AML-193 (cell line): ENCODE measurements at regions not wholly inside any gene's neighbourhood (a gene's known extent, or its start where the extent isn't known, plus 50 kb on each side); places are given as distances from the start of the nearest gene placed in this dataset.

ENCODE experiments used
- DNase-seq, 2 experiments: peaks; one replicate each; lab custom pipeline; 2025; lab: John Stamatoyannopoulos, UW

DNA sequence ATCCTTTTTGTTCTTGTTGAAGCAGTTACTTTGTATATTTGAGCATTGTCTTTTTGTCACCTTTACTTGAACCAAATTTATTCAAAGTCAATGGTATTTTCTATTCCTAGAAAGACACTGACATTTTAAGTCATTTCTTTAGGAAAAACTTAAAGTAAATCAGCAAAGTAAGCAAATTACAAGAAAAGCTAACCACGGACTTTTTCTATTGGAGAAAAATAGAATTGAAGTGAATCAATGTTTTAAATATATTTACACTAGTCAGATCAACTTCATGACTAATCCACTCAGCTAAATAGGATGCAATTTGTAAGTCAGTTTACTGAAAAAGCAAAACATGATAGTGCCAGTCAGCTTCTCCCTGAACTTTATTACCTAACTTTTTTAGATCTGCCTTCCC lies 733.8 kb upstream of the ALCAM start:
- no peak for DNase-seq

DNA sequence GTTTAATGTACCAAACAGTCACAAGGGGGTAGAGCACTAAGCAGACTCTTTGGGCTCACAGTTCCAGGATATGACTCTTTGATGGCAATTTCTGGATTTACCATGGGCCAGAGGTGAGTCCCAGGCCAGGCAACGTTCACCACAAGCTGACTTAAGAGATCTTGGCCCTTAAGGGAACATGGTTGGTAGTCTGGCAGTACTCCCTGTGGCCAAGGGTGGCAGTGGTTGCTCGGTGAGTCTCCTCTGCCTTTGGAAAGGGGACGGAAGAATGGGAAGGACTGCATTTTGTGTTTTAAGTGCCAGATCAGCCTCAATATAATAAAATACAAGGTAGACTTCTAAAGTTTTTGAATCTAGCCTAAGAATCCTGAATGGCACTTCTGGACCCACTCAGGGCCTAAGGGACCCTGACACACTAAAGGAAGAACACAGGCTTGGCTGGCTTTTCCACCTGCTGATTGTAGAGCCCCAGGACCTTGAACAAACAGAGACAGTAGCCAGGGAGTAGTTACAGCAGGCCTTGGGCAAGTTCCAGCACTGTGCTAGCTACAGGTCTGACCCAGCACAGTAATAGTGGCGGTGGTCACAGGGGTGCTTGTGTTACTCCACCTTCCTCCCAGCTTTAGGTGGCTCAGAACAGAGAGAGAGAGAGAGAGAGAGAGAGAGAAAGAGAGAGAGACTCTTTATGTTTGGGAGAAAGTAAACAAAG lies 730.7 kb upstream of the ALCAM start:
- DNase-seq, result no peak

DNA sequence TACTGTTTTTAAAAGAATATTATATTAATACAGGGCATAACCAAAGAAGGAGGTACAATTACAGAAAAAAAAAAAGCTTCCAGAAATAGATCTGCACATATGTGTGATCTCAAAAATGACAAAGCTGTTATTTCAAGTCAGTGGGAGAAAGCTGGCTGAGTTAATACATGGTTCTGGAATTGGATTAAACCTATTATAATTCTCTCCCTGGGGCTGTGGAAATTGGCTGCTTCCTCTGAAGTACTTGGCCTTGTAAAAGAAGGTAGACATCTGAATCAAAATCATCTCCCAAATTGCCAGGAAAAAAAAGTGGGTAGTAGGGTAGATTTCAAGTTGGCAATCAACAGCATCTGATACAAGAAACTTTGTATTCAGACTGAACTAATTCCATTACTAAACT lies 723.9 kb upstream of the ALCAM start:
- DNase-seq, result no peak

DNA sequence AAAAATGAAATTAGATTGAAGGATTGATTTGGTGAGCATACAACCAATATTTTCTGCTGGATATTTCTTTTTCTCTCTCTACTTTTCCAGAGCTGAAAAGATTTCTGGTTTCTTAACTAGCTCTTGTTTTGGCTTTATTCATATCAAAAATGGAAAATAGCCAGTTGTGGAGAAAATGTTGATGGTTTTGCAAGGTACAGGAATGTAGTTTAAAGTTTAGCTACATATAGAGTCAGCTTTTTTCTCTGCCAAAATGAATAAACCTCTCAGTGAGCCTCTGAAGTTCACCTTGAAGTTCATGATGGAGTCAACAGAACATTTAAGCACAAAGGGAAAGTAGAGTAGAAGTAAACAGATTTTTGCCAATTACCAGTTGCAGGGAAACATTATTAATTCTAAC lies 720.5 kb upstream of the ALCAM start:
- DNase-seq, result no peak

DNA sequence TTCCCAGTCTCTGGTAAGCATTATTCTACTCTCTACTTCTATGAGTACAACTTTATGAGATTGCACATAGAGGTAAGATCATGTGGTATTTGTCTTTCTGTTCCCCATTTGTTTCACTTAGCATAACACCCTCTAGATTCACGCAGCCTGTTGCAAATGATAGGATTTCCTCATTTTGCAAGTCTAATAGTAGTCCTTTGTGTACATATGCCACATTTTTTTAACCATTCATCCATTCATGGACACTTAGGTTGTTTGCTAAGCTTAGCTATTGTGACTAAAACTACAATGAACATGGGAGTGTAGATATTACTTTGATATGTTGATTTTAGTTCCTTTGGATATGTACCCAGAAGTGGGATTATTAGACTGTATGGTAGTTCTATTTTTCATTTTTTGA lies 717.9 kb upstream of the ALCAM start:
- DNase-seq, result no peak

DNA sequence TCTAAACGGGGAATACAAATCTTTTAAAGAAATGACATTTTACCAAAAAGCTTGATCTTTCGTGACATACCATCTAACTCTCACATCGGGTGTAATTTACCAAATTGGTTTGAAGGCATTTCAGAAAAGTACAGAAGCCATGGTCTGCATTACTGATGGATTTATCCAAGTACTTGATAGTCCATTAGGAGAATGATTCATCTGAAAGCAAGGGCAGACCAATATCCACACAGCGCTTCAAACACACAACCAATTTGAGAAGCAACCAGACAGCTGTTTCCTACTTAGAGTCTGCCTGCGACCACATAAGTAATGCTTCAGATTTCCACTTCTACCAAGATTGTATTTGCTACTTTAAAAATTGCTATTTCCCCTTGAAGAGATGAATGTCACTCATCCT lies 697.6 kb upstream of the ALCAM start:
- no peak for DNase-seq

DNA sequence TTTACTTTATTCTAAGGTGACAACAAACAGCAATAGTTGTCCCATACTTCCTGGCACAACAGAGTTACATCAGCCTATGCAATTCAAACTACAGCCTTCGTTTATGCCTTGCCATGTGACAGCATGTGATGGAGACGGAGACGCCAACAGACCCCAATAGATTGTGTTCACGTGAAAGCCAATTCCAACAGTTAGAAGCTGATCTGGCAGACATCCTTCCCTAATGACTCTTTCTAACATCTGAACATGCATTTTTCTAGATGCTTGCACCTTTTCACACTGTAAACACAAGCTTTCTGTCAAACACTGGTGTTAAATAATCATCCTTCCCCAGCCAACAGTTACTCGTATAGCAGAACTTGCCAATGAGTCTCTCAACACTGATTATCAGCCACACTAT lies 694.4 kb upstream of the ALCAM start:
- DNase-seq, result no peak

DNA sequence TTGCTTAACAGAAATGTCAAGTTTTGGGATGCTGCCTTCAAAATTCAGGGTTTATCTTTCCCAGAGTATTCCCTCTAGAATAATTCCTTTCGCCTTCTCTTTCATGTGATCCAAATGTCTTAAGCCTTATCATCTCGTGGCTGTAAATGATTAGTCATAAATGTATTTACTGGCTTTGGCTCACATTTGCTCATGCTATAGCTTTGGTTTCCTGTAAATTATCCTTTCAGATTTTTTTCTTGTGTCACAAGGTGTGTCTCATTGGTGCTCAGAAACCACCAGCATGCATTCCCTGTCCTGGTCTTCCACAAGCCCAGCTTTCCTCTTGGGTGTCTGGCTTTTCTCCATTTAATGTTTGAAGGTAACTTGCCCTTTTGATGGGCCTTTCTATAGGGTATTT lies 692.7 kb upstream of the ALCAM start:
- DNase-seq, result no peak

DNA sequence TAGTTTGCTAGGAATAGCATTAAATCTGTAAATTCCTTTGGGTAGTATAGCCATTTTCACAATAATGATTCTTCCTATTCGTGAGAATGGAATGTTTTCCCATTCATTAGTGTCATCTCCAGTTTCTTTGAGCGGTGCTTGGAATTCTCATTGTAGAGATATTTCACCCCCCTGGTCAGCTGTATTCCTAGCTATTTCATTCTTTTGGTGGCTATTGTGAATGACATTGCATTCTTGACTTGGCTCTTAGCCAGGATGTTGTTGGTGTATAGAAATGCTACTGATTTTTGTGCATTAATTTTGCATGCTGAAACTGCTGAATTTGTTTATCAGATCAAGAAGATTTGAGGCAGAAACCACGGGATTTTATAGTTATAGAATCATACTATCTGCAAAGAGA lies 690.5 kb upstream of the ALCAM start:
- DNase-seq, result no peak

DNA sequence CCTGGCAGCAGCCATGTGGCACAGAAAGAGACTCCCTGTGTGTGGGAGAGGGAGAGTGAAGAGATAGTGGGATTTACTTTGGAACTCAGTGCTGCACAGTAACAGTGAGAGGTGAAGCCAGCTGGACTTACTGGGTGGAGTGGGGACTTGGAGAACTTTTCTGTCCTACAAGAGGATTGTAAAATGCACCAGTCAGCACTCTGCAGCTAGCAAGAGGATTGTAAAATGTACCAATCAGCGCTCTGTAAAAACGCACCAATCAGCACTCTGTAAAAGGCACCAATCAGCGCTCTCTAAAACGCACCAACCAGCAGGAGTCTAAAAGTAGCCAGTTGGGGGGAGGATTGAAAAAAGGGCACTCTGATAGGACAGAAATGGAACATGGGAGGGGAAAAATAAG lies 688.8 kb upstream of the ALCAM start:
- no peak for DNase-seq

DNA sequence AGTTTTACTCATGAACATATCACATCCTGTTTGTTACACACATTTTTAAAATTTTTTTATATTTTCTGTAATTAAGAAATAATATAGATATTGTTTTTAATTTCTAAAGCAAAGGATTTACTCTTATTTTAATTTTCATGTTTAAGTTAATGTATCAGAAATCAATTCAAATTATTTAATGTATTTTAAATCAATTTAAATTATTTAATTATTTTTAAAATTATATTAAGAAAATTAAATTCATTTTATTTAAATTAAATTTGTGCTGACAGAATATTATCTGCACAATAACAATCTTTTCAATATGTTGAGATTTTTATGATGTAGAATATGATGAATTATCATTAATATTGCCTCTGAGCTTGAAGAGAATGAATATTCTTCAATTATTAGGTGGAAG lies 681.2 kb upstream of the ALCAM start:
- no peak for DNase-seq

DNA sequence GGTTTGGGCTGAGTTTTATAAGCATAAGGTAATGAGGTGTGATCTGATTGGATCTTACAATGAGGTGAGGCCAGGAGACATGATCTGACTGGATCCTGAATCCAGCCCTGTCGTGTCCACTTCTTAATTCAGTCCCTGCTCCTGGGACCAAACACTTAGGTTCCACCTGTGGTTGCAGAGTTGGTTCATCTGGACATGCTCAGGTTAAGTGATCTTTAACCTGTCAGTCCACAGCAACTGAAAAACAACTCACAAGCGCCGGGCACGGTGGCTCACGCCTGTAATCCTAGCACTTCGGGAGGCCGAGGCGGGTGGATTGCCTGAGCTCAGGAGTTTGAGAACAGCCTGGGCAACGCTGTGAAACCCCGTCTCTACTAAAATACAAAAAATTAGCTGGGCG lies 679.3 kb upstream of the ALCAM start:
- no peak for DNase-seq

DNA sequence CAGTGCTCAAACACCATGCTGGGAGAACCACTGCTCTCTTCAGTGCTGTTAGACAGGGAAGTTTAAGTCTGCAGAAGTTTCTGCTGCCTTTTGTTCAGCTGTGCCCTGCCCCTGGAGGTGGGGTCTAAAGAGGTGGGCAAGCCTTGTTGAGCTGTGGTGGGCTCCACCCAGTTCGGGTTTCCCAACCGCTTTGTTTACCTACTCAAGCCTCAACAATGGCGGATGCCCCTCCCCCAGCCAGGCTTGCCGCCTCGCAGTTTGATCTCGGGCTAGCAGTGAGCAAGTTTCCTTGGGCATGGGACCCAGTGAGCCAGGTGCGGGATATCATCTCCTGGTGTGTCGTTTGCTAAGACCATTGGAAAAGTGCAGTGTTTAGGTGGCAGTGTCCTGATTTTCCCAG lies 670.2 kb upstream of the ALCAM start:
- DNase-seq, result no peak

DNA sequence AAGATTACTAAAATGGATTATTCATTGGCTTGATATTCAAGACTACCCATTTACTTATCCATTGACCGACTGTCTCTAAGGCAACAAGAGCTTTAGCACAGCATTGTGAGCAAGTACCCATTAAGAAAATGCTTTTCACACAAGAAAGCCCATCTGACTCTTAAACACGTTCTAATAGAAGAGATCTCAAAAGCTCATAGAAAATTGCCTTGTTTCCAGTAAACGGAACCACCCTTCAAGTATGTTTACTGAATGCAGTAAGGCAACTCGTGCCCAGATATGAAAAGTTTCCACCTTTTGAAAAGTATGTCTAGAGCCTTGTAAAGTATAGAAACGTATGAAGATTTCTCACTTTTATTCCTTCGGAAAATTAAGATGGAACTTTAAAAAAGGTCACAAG lies 655.3 kb upstream of the ALCAM start:
- no peak for DNase-seq

DNA sequence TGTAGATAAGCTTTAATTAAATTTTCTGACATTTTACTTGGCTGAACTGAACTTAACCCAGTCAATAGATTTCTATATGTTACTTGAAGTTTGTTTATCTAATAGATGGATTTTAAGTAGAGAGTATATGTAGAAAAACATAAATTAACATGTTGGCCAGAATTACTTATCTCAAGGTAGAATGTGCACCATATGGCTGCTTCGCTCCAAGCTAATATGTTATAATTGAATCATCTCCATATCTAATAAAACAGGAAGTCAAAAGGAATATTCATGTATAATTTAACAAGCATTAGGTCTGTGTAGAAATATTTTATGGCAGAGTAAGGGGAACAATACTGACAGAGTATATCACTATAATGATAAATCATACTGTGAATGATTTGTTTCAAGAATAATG lies 650.7 kb upstream of the ALCAM start:
- DNase-seq, result no peak

DNA sequence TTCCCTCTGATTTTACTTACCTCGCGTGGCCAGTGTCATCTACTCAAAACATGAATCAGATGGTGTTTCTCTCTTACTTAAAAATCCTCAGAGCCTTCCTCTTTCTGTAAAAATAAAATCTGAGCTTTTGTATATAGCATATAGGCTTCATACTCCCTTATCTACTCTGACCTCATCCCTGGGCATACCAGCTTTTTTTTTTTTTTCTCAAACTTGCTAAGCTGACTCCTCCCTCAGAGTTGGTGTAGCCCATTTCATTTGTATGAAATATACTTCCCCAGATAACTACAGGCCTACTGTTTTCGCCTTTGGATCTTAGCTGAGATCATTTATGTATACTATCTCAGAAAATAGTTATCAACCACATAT lies 648.9 kb upstream of the ALCAM start:
- no peak for DNase-seq

DNA sequence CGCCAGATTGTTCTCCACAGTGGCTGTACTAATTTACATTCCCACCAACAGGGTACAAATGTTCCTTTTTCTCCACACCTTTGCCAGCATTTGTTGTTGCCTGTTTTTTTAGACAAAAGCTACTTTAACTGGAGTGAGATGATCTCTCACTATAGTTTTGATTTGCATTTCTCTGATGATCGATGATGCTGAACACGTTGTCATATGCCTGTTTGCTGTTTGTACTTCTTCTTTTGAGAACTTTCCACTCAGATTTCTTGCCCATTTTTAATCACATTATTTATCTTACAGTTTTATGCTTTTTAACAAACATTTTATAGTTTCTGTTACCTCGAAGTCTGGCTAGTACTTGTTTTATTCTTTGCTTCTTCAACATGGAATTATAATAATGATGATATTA lies 643.7 kb upstream of the ALCAM start:
- no peak for DNase-seq

DNA sequence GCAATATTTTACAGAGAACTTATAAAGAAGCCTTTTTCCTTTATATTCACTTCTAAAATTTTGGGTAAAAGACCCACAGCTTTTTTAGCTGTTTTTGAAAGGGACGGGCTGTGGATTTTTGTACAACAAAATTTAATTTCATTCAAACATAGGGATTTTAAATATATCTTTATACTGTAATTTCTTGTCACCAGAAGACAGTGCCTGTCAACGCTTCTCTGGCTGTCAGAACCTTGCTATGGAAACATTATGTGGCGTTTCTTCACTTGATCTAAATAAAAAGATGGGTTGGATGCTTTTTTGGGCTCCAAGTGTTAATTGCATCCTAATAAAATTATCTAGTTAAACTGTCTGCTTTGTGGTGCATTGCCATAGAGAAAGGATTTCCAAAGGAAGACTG lies 635.6 kb upstream of the ALCAM start:
- no peak for DNase-seq

DNA sequence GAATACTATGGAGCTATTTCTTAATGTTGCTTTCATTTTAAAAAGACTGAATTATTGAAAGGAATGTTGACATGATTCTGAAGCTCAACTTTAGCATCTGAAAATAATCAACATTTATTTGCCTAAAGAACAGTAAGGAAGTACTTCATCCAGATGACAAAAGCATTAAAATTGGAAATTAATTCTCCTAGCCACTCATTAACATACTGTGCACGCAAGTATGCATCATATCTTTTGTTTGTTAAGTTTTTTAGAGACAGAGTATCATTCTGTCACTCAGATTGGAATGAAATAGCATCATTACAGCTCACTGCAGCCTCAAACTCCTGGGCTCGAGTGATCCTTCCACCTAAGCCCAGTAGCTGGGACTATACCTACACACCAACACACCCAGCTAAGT lies 632.1 kb upstream of the ALCAM start:
- DNase-seq, result no peak

DNA sequence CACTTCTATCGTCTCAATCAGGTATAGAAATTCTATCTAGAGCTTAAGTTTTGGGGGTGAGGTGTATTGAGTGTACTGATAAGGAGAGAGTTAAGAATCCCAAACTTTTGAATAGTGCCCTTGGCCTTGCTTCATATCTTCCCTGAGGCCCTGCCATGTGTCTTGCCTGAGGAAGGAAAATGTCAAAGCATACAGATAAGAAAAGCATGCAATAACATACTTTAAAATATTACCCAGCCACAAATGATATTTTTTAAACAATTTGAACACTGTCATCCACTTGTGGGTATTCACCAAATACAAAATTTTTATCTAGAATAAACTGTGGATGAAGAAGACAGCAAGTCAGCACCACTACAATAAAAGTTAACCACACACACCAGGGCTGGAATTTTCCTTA lies 631.0 kb upstream of the ALCAM start:
- no peak for DNase-seq

DNA sequence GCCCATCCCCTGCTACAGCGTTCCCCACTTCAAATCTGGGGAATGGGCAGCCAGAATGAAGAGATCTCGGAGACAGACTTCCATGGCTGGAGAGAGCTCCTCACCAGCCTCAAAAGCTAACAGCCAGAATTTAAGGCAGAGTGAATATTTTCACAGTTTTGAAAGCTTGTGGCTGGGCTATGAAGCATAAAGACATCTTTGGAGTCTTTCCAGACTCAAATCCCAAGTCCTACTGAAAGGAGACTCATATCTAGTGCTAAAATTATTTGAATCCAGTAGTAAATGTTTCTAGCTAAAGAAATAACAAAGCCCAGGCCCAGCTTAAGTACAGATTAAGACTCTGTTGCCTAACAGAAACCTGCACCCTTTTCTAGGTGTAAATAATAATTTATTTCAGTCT lies 628.4 kb upstream of the ALCAM start:
- DNase-seq, result no peak

DNA sequence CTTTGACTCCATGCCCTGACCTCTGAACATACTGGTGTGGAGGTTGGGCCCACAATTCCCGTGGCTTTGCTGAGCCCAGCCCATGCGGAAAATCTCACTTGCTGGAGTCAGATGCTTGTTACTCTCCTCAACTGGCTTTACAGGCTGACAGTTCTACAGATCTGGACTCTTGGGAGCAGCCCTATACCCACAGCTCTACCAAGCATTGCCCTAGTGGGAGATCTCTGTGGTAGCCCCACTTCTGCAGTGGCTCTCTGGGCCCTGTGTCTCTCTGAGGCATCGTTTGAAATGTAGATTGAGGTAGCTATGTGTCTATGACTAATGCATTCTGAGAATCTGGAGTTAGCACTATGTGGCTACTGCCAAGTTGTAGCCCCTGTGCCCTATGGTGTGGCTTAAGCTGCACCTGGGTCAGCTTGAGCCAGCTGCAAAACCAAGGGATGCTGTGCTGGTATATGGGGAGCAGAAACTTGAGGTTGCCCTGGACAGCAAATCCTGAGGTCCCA lies 625.8 kb upstream of the ALCAM start:
- DNase-seq, result no peak

DNA sequence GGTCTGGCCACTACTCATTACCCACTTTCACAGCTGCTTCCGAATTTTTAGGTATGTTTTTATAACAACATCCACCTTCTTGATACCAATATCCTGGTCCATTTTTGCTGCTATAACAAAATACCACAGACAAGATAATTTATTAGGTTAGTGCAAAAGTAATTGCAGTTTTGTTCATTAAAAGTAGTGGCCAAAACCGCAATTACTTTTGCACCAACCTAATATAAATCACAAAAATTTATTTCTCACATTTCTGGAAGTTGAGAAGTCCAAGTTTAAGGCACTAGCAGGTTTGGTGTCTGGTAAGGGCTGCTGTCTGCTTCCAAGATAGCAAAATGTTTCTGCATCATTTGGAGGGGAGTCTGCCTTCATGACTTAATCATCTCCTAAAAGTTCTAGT lies 624.7 kb upstream of the ALCAM start:
- no peak for DNase-seq

DNA sequence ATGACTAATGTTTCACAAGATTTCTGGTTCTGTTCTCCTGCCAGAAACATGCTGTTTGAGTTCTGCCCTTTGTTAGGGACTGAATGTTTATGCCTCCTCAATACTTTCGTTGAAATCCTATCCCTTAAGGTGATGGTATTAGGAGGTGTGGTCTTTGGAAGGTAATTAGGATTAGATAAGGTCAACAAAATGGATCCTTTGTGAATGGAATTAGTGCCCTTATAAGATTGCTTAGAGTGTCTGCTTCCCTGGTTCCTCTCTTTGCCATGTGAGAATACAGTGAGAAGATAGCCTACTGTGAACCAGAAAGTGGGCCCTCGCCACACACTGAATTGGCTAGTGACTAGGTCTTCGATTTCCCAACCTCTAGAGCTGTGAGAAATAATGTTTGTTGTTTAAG lies 621.4 kb upstream of the ALCAM start:
- no peak for DNase-seq

DNA sequence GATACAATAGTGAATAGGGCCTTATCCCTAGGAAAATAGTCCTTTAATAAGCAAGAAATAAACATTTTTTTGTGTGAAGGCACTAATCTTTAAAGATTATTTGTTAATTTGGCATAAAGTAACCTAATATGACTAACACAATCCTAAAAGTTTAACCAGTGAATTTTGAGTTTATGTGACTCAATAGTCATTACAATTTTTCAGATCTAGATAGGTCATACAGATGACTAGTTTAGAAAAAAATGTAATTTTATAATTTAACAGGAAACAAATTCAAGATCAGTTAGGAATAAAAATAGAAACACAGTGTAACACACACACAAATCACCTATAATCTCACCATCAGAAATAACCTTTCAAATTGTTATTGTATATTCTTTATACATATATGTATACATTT lies 620.7 kb upstream of the ALCAM start:
- DNase-seq, result no peak
